ENCODE measurements at regions not wholly inside any gene's neighbourhood (a gene's known extent, or its start where the extent isn't known, plus 50 kb on each side); places are given as distances from the start of the nearest gene placed in this dataset.

- no peak for TF ChIP-seq TSHZ2 (CRISPR knock-in tag; IDR thresholded peaks at IDR 0.05)
- no peak for TF ChIP-seq ZNF70 (CRISPR knock-in tag; IDR thresholded peaks at IDR 0.05)
- no peak for TF ChIP-seq TOX (CRISPR knock-in tag; IDR thresholded peaks at IDR 0.05; ENCODE audit: borderline replicate concordance)
- TF ChIP-seq ZFP30 (CRISPR knock-in tag; IDR thresholded peaks at IDR 0.05) = no peak
- no peak for TF ChIP-seq GLIS3 (CRISPR knock-in tag; IDR thresholded peaks at IDR 0.05)
Measured at GRCh38 chr1:57704811-57705210, 281.0 kb upstream of the DAB1 start (continued).

GRCh38 chr1:57704231-57704630 lies 280.4 kb upstream of the DAB1 start:
- no peak for ATAC-seq
- TF ChIP-seq TOX (CRISPR knock-in tag; IDR thresholded peaks at IDR 0.05; ENCODE audit: borderline replicate concordance) (no peak), POU6F1 (CRISPR knock-in tag; IDR thresholded peaks at IDR 0.05; ENCODE audit: borderline replicate concordance, low read depth) (no peak), PPARA (CRISPR knock-in tag; IDR thresholded peaks at IDR 0.05; ENCODE audit: borderline replicate concordance) (no peak), CSRNP3 (CRISPR knock-in tag; IDR thresholded peaks at IDR 0.05) (no peak), ISL1 (CRISPR knock-in tag; IDR thresholded peaks at IDR 0.05) (no peak), ZFP30 (CRISPR knock-in tag; IDR thresholded peaks at IDR 0.05) (no peak), ESRRG (CRISPR knock-in tag; IDR thresholded peaks at IDR 0.05) (no peak), ARNTL (CRISPR knock-in tag; IDR thresholded peaks at IDR 0.05; ENCODE audit: borderline replicate concordance, low read depth) (no peak), CREB5 (CRISPR knock-in tag; IDR thresholded peaks at IDR 0.05; ENCODE audit: low read depth) (no peak), BACH2 (CRISPR knock-in tag; IDR thresholded peaks at IDR 0.05; ENCODE audit: borderline replicate concordance) (no peak), CSDC2 (CRISPR knock-in tag; IDR thresholded peaks at IDR 0.05) (no peak), GLIS3 (CRISPR knock-in tag; IDR thresholded peaks at IDR 0.05) (no peak)

GRCh38 chr1:57696904-57697303 lies 273.0 kb upstream of the DAB1 start:
- no peak for TF ChIP-seq ESRRG (CRISPR knock-in tag; IDR thresholded peaks at IDR 0.05)
- TF ChIP-seq ZFP30 (CRISPR knock-in tag; IDR thresholded peaks at IDR 0.05) = no peak
- TF ChIP-seq ZNF565 (CRISPR knock-in tag; conservative IDR thresholded peaks at IDR 0.05; ENCODE audit: low read depth) = no peak
- TF ChIP-seq TCF4 (CRISPR knock-in tag; IDR thresholded peaks at IDR 0.05; ENCODE audit: borderline replicate concordance) = no peak
- TF ChIP-seq GLIS3 (CRISPR knock-in tag; IDR thresholded peaks at IDR 0.05) = no peak
- TF ChIP-seq POU6F1 (CRISPR knock-in tag; IDR thresholded peaks at IDR 0.05; ENCODE audit: borderline replicate concordance, low read depth) = no peak
- no peak for TF ChIP-seq ZFP3 (CRISPR knock-in tag; IDR thresholded peaks at IDR 0.05)
- no peak for TF ChIP-seq BACH2 (CRISPR knock-in tag; IDR thresholded peaks at IDR 0.05; ENCODE audit: borderline replicate concordance)
- no peak for TF ChIP-seq ISL1 (CRISPR knock-in tag; IDR thresholded peaks at IDR 0.05)
- TF ChIP-seq PPARA (CRISPR knock-in tag; IDR thresholded peaks at IDR 0.05; ENCODE audit: borderline replicate concordance) = no peak
- TF ChIP-seq ARNTL (CRISPR knock-in tag; IDR thresholded peaks at IDR 0.05; ENCODE audit: borderline replicate concordance, low read depth) = no peak
- no peak for TF ChIP-seq TSHZ2 (CRISPR knock-in tag; IDR thresholded peaks at IDR 0.05)
- no peak for TF ChIP-seq ZNF8 (CRISPR knock-in tag; IDR thresholded peaks at IDR 0.05)
- no peak for TF ChIP-seq RARB (CRISPR knock-in tag; IDR thresholded peaks at IDR 0.05)
- TF ChIP-seq OSR1 (CRISPR knock-in tag; IDR thresholded peaks at IDR 0.05) = no peak
- ATAC-seq = no peak
